HepG2 (cell line): ENCODE measurements at regions not wholly inside any gene's neighbourhood (a gene's known extent, or its start where the extent isn't known, plus 50 kb on each side); places are given as distances from the start of the nearest gene placed in this dataset.
A peak's percentile ranks its signal among the peaks of the same experiment; 100 is the strongest.

ENCODE experiments used
- AKAP8 ChIP-seq: sonication (generic); formaldehyde crosslinking; IDR thresholded peaks from 2 replicates; pipeline ENCODE4 v1.5.1; 2020; ENCODE audit warnings: mild to moderate bottlenecking, missing genetic modification reagents
- ATF7 ChIP-seq, 2 experiments: fragments of 450-650 bp in 1 of 2; sonication (generic) in 1 of 2; formaldehyde crosslinking in 1 of 2; IDR thresholded peaks; 2 replicates each; pipeline versions ENCODE4 v1.4.0 to v1.6.1; 2016 to 2020; ENCODE audit warnings: antibody characterized with exemption in 1 of 2, mild to moderate bottlenecking in 1 of 2, missing genetic modification reagents in 1 of 2
- BRCA1 ChIP-seq: sonication (generic); formaldehyde crosslinking; IDR thresholded peaks from 2 replicates; pipeline ENCODE4 v1.4.0; 2020; ENCODE audit warnings: missing genetic modification reagents
- CBX2 ChIP-seq, 2 experiments: fragments of 200-600 bp in 1 of 2; sonication (generic); formaldehyde crosslinking in 1 of 2; IDR thresholded peaks; 2 replicates each; pipeline versions ENCODE4 v1.7.0 to v1.8.1; 2018 to 2022; ENCODE audit warnings: low read depth in 2 of 2, low read length in 1 of 2, mild to moderate bottlenecking in 1 of 2, missing genetic modification reagents in 1 of 2
- DNMT3B ChIP-seq: conservative IDR thresholded peaks from 2 replicates; pipeline ENCODE4 v1.6.1; 2016; ENCODE audit warnings: missing biosample characterization, control low read depth
- DR1 ChIP-seq: sonication (generic); formaldehyde crosslinking; IDR thresholded peaks from 2 replicates; pipeline ENCODE4 v1.8.0; 2021; ENCODE audit warnings: mild to moderate bottlenecking, missing genetic modification reagents, inconsistent platforms
- HDAC2 ChIP-seq: sonication (generic); formaldehyde crosslinking; IDR thresholded peaks from 2 replicates; pipeline ENCODE4 v1.4.0; 2020; ENCODE audit warnings: missing genetic modification reagents
- HES4 ChIP-seq: sonication (generic); formaldehyde crosslinking; IDR thresholded peaks from 2 replicates; pipeline ENCODE4 v1.9.0; 2021; ENCODE audit warnings: mild to moderate bottlenecking, missing genetic modification reagents, borderline replicate concordance
- MTA3 ChIP-seq: sonication (generic); formaldehyde crosslinking; IDR thresholded peaks from 2 replicates; pipeline ENCODE4 v1.4.0; 2020; ENCODE audit warnings: missing genetic modification reagents
- MYC ChIP-seq: sonication (generic); formaldehyde crosslinking; IDR thresholded peaks from 2 replicates; pipeline ENCODE4 v1.9.0; 2021; ENCODE audit warnings: missing genetic modification reagents, borderline replicate concordance
- RELA ChIP-seq: sonication (generic); formaldehyde crosslinking; IDR thresholded peaks from 2 replicates; pipeline ENCODE4 v1.4.0; 2020; ENCODE audit warnings: missing genetic modification reagents
- THAP11 ChIP-seq: IDR thresholded peaks from 2 replicates; pipeline ENCODE4 v1.6.1; 2016; ENCODE audit warnings: missing biosample characterization, missing genetic modification reagents
- ZFP36 ChIP-seq: fragments of 150-350 bp; IDR thresholded peaks from 2 replicates; pipeline ENCODE4 v1.6.1; 2018; ENCODE audit warnings: borderline replicate concordance, low read length, low read depth; ENCODE audit not compliant: partially characterized antibody
- ZNF225 ChIP-seq: sonication (generic); formaldehyde crosslinking; IDR thresholded peaks from 2 replicates; pipeline ENCODE4 v1.4.0; 2020; ENCODE audit warnings: mild to moderate bottlenecking, missing genetic modification reagents
- ZNF446 ChIP-seq: sonication (generic); formaldehyde crosslinking; IDR thresholded peaks from 2 replicates; pipeline ENCODE4 v1.5.0; 2020; ENCODE audit warnings: mild to moderate bottlenecking, missing genetic modification reagents
- ZNF605 ChIP-seq: sonication (generic); formaldehyde crosslinking; IDR thresholded peaks from 2 replicates; pipeline ENCODE4 v1.8.0; 2022; ENCODE audit warnings: mild to moderate bottlenecking, missing genetic modification reagents
- ZNF773 ChIP-seq: sonication (generic); formaldehyde crosslinking; IDR thresholded peaks from 2 replicates; pipeline ENCODE4 v1.4.0; 2020; ENCODE audit warnings: missing genetic modification reagents, borderline replicate concordance
- ZNF777 ChIP-seq: sonication (generic); formaldehyde crosslinking; IDR thresholded peaks from 2 replicates; pipeline ENCODE4 v1.4.0; 2020; ENCODE audit warnings: missing genetic modification reagents
- TF ChIP-seq, protein P1 (sequence below): sonication (generic); formaldehyde crosslinking; IDR thresholded peaks from 2 replicates; pipeline ENCODE4 v1.9.0; 2022; ENCODE audit warnings: low read depth, missing genetic modification reagents
- TF ChIP-seq, protein P2 (sequence below): IDR thresholded peaks from 2 replicates; pipeline ENCODE4 v1.6.1; 2012; ENCODE audit warnings: inconsistent platforms
- TF ChIP-seq, protein P3 (sequence below): sonication (generic); formaldehyde crosslinking; IDR thresholded peaks from 2 replicates; pipeline ENCODE4 v1.5.0; 2020; ENCODE audit warnings: missing genetic modification reagents, mild to moderate bottlenecking, borderline replicate concordance
- TF ChIP-seq, protein P4 (sequence below): sonication (generic); formaldehyde crosslinking; IDR thresholded peaks from 2 replicates; pipeline ENCODE4 v1.8.0; 2022; ENCODE audit warnings: missing genetic modification reagents, mild to moderate bottlenecking, borderline replicate concordance
- TF ChIP-seq, protein P5 (sequence below): sonication (generic); formaldehyde crosslinking; IDR thresholded peaks from 2 replicates; pipeline ENCODE4 v1.4.0; 2020; ENCODE audit warnings: mild to moderate bottlenecking, missing genetic modification reagents
- TF ChIP-seq, protein P6 (sequence below): sonication (generic); formaldehyde crosslinking; IDR thresholded peaks from 2 replicates; pipeline ENCODE4 v1.4.0; 2020; ENCODE audit warnings: mild to moderate bottlenecking, missing genetic modification reagents

DNA sequence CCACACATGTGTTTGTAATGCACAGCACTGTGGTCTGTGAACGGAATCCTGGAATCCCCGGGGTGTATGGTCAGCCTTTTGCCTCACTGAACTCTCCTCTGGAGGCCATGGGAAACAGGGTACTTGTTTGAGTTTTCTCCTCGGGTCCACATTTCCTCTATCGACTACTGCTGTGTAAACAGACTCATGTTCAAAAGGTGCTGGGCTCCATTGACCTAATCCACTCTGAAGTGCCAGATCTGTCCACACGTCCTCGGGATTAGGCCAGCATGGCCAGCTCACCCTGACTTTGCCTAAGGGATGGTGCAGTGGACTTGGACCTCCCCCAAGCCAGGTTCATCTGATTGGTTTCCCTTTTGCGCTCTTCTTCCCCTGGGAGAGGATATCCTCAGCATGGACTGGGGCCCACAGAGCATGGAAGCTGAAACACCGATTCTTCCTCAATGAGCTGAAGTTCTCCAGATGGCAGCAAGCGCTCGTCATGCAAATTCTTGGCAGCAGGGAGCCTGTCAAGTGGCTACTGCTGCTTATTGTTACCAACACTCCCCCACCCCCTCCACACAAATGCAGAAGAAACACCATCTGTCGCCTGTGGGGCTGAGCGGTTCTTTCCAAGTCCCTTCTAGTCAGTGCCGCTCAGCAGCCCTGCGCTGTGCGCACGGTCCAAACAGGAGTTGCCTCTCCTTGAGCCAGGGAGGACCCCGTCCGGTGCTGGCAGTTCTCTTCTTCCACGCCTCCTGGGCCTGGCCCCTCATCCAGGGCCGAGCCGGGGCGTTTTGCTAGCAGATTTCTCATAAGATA, 292.6 kb upstream of the MARCKS start (continued):
- TF ChIP-seq, protein P1, sequence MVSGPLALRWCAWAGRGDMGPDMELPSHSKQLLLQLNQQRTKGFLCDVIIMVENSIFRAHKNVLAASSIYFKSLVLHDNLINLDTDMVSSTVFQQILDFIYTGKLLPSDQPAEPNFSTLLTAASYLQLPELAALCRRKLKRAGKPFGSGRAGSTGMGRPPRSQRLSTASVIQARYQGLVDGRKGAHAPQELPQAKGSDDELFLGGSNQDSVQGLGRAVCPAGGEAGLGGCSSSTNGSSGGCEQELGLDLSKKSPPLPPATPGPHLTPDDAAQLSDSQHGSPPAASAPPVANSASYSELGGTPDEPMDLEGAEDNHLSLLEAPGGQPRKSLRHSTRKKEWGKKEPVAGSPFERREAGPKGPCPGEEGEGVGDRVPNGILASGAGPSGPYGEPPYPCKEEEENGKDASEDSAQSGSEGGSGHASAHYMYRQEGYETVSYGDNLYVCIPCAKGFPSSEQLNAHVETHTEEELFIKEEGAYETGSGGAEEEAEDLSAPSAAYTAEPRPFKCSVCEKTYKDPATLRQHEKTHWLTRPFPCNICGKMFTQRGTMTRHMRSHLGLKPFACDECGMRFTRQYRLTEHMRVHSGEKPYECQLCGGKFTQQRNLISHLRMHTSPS (CRISPR knock-in tag) = 0 out of 2 replicates have a peak, but pooled peaks have one; percentile 41
- TF ChIP-seq, protein P2, sequence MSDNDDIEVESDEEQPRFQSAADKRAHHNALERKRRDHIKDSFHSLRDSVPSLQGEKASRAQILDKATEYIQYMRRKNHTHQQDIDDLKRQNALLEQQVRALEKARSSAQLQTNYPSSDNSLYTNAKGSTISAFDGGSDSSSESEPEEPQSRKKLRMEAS = peak; percentile 80
- TF ChIP-seq ZNF446 (CRISPR knock-in tag) = no peak
- no peak for TF ChIP-seq ZFP36
- TF ChIP-seq, protein P3, sequence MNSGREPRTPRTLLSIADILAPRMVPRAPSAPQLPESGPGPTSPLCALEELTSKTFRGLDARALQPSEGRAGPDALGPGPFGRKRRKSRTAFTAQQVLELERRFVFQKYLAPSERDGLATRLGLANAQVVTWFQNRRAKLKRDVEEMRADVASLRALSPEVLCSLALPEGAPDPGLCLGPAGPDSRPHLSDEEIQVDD = no peak
- no peak for TF ChIP-seq ZNF777 (CRISPR knock-in tag)
- TF ChIP-seq ZNF773 (CRISPR knock-in tag) = no peak
- peak; percentile 89 for TF ChIP-seq ZNF605 (CRISPR knock-in tag)
- no peak for TF ChIP-seq AKAP8 (CRISPR knock-in tag)
- TF ChIP-seq, protein P4, sequence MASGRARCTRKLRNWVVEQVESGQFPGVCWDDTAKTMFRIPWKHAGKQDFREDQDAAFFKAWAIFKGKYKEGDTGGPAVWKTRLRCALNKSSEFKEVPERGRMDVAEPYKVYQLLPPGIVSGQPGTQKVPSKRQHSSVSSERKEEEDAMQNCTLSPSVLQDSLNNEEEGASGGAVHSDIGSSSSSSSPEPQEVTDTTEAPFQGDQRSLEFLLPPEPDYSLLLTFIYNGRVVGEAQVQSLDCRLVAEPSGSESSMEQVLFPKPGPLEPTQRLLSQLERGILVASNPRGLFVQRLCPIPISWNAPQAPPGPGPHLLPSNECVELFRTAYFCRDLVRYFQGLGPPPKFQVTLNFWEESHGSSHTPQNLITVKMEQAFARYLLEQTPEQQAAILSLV = peak; percentile 11; the same call in 1 of the 2 replicates
- TF ChIP-seq ZNF225 = no peak
- TF ChIP-seq, protein P5, sequence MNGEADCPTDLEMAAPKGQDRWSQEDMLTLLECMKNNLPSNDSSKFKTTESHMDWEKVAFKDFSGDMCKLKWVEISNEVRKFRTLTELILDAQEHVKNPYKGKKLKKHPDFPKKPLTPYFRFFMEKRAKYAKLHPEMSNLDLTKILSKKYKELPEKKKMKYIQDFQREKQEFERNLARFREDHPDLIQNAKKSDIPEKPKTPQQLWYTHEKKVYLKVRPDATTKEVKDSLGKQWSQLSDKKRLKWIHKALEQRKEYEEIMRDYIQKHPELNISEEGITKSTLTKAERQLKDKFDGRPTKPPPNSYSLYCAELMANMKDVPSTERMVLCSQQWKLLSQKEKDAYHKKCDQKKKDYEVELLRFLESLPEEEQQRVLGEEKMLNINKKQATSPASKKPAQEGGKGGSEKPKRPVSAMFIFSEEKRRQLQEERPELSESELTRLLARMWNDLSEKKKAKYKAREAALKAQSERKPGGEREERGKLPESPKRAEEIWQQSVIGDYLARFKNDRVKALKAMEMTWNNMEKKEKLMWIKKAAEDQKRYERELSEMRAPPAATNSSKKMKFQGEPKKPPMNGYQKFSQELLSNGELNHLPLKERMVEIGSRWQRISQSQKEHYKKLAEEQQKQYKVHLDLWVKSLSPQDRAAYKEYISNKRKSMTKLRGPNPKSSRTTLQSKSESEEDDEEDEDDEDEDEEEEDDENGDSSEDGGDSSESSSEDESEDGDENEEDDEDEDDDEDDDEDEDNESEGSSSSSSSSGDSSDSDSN (CRISPR knock-in tag) = peak; percentile 38
- peak; percentile 71 for TF ChIP-seq MYC
- TF ChIP-seq THAP11 = 0 out of 2 replicates have a peak, but pooled peaks have one; percentile 22
- TF ChIP-seq, protein P6, sequence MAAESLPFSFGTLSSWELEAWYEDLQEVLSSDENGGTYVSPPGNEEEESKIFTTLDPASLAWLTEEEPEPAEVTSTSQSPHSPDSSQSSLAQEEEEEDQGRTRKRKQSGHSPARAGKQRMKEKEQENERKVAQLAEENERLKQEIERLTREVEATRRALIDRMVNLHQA (CRISPR knock-in tag) = no peak
- TF ChIP-seq RELA (CRISPR knock-in tag) = no peak
- TF ChIP-seq HDAC2 = peak; percentile 85
- TF ChIP-seq MTA3 (CRISPR knock-in tag) = no peak
- TF ChIP-seq HES4 = no peak
- TF ChIP-seq CBX2 (IDR thresholded peaks at IDR 0.05; ENCODE audit: low read depth, low read length) = no peak
- peak; percentile 78; the same call in 1 of the 2 replicates for TF ChIP-seq CBX2 (CRISPR knock-in tag; IDR thresholded peaks at IDR 0.05; ENCODE audit: low read depth)
- TF ChIP-seq DNMT3B (CRISPR knock-in tag) = no peak
- TF ChIP-seq ATF7 (IDR thresholded peaks at IDR 0.05) = no peak
- peak; percentile 60; the same call in 1 of the 2 replicates for TF ChIP-seq ATF7 (CRISPR knock-in tag; IDR thresholded peaks at IDR 0.05)
- TF ChIP-seq BRCA1 = no peak
- TF ChIP-seq DR1 = no peak; the same call in 1 of the 2 replicates
